ENCODE measurements at regions not wholly inside any gene's neighbourhood (a gene's known extent, or its start where the extent isn't known, plus 50 kb on each side); places are given as distances from the start of the nearest gene placed in this dataset.

- TF ChIP-seq EP300 (IDR thresholded peaks at IDR 0.05) (no peak), CTCF (IDR thresholded peaks at IDR 0.05) (no peak), POLR2A (IDR thresholded peaks at IDR 0.05) (no peak), POLR2AphosphoS5 (IDR thresholded peaks at IDR 0.05) (no peak)
- Histone ChIP-seq H3K4me1 (no peaks in the 10 kb centered on the region), H3K4me3 (no peak overlapping the region), H3K27me3 (no peaks in the 10 kb centered on the region), H3K27ac (no peak overlapping the region), H3K36me3 (no peaks in the 10 kb centered on the region), H3K9me3 (peaks cover 0 to 6% (median 0%) of the 10 kb centered on the region in 3 donors)
- ATAC-seq, result no peak
- WGBS, 2 donors (ENCODE audit: low coverage in 1 of 2), result 85 to 100% methylated on average over 2 of the region's 2 CpGs
These were observed 178.7 kb downstream of the PLK2 start for GRCh38 chr5:58281189-58281588.

GRCh38 chr5:58279259-58279658 is 180.6 kb downstream of the PLK2 start:
- Histone ChIP-seq H3K27me3 (no peaks in the 10 kb centered on the region), H3K27ac (no peak overlapping the region), H3K9me3 (peaks cover 0 to 6% (median 0%) of the 10 kb centered on the region in 3 donors), H3K4me1 (no peaks in the 10 kb centered on the region), H3K36me3 (no peaks in the 10 kb centered on the region), H3K4me3 (no peak overlapping the region)
- WGBS, 2 donors (ENCODE audit: low coverage in 1 of 2), result 93 to 100% methylated on average over 1 of the region's 1 CpG
- no peak for ATAC-seq
- no peak for TF ChIP-seq POLR2AphosphoS5 (IDR thresholded peaks at IDR 0.05)
- TF ChIP-seq CTCF (IDR thresholded peaks at IDR 0.05), result no peak
- no peak for TF ChIP-seq POLR2A (IDR thresholded peaks at IDR 0.05)
- no peak for TF ChIP-seq EP300 (IDR thresholded peaks at IDR 0.05)

GRCh38 chr5:58276431-58276830 is 183.5 kb downstream of the PLK2 start:
- Histone ChIP-seq H3K4me3 (no peak overlapping the region), H3K4me1 (no peaks in the 10 kb centered on the region), H3K36me3 (no peaks in the 10 kb centered on the region), H3K27ac (no peak overlapping the region), H3K9me3 (peaks cover 0 to 6% (median 0%) of the 10 kb centered on the region in 3 donors), H3K27me3 (no peaks in the 10 kb centered on the region)
- 93 to 97% methylated on average over 3 of the region's 3 CpGs for WGBS, 2 donors (ENCODE audit: low coverage in 1 of 2)
- ATAC-seq, result no peak
- TF ChIP-seq EP300 (IDR thresholded peaks at IDR 0.05) (no peak), POLR2AphosphoS5 (IDR thresholded peaks at IDR 0.05) (no peak), POLR2A (IDR thresholded peaks at IDR 0.05) (no peak), CTCF (IDR thresholded peaks at IDR 0.05) (no peak)

- WGBS, 2 donors (ENCODE audit: low coverage in 1 of 2), result 80 to 93% methylated on average over 4 of the region's 4 CpGs
- TF ChIP-seq CTCF (IDR thresholded peaks at IDR 0.05) (no peak), POLR2A (IDR thresholded peaks at IDR 0.05) (no peak), POLR2AphosphoS5 (IDR thresholded peaks at IDR 0.05) (no peak), EP300 (IDR thresholded peaks at IDR 0.05) (no peak)
- Histone ChIP-seq H3K4me3 (no peak overlapping the region), H3K27me3 (no peaks in the 10 kb centered on the region), H3K27ac (no peak overlapping the region), H3K4me1 (no peaks in the 10 kb centered on the region), H3K36me3 (no peaks in the 10 kb centered on the region), H3K9me3 (peaks cover 0 to 6% (median 0%) of the 10 kb centered on the region in 3 donors)
- no peak for ATAC-seq
These were observed 184.4 kb downstream of the PLK2 start for GRCh38 chr5:58275516-58275915.

- H3K27me3 ChIP-seq, result no peaks in the 10 kb centered on the region
- H3K36me3 ChIP-seq, result no peaks in the 10 kb centered on the region
- H3K4me1 ChIP-seq, result no peaks in the 10 kb centered on the region
- ATAC-seq, result no peak
- no peak overlapping the region for H3K4me3 ChIP-seq
- TF ChIP-seq POLR2A (IDR thresholded peaks at IDR 0.05), result no peak
- no peak for TF ChIP-seq CTCF (IDR thresholded peaks at IDR 0.05)
- H3K27ac ChIP-seq, result no peak overlapping the region
- H3K9me3 ChIP-seq, result peaks cover 0 to 6% (median 0%) of the 10 kb centered on the region in 3 donors
These were observed 185.7 kb downstream of the PLK2 start for GRCh38 chr5:58274191-58274590.
